ENCODE measurements at regions not wholly inside any gene's neighbourhood (a gene's known extent, or its start where the extent isn't known, plus 50 kb on each side); places are given as distances from the start of the nearest gene placed in this dataset.

GRCh38 chr9:103537426-103537825 is 542.3 kb downstream of the CYLC2 start:
- Histone ChIP-seq H3K9me3 (ENCODE audit: control insufficient read depth, low read length) (peaks cover 22% of the 10 kb centered on the region), H3K9ac (ENCODE audit: extremely low read depth, low read length, poor library complexity, severe bottlenecking) (no peak overlapping the region), H3K27me3 (ENCODE audit: control insufficient read depth, insufficient read depth, low read length, poor library complexity, severe bottlenecking) (no peaks in the 10 kb centered on the region), H3K4me3 (ENCODE audit: low read length) (no peak overlapping the region), H3K4me1 (ENCODE audit: control insufficient read depth, insufficient read depth, low read length) (no peaks in the 10 kb centered on the region), H3K36me3 (ENCODE audit: control insufficient read depth, insufficient read depth, low read length) (no peaks in the 10 kb centered on the region), H3K27ac (ENCODE audit: low read depth, low read length) (no peak overlapping the region)
- Mint-ChIP-seq H3K36me3 (ENCODE audit: low read depth) (no peaks in the 10 kb centered on the region), H3K4me3 (no peak overlapping the region), H3K4me1 (no peaks in the 10 kb centered on the region), H3K27ac (no peak overlapping the region), H3K27me3 (ENCODE audit: insufficient read depth) (no peaks in the 10 kb centered on the region), H3K9me3 (peaks cover 1% of the 10 kb centered on the region)
- TF ChIP-seq CTCF (conservative IDR thresholded peaks at IDR 0.05): no peak
- DNase-seq: no peak

DNA sequence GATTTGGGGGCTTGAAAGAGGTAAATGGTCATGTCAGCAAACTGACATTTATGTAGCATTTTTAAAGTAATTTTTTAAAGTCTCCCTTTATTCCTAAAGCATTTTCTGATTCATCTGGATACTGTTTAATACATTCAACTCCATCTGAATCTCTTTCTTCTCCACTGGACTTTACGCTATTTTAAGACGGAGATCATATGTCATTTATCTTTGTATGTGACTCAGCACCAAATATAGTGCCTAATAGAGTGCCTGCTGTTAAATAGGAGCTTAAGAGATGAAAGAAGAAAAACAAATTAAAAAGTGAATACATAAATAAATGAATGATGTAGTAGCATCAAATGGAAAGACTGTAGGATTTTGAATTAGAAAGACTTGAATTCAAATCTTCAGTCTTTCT is 548.8 kb upstream of the SMC2 start:
- no peak overlapping the region for H3K4me3 Mint-ChIP-seq
- TF ChIP-seq CTCF (conservative IDR thresholded peaks at IDR 0.05): no peak
- no peaks in the 10 kb centered on the region for H3K4me1 ChIP-seq (ENCODE audit: control insufficient read depth, insufficient read depth, low read length)

DNA sequence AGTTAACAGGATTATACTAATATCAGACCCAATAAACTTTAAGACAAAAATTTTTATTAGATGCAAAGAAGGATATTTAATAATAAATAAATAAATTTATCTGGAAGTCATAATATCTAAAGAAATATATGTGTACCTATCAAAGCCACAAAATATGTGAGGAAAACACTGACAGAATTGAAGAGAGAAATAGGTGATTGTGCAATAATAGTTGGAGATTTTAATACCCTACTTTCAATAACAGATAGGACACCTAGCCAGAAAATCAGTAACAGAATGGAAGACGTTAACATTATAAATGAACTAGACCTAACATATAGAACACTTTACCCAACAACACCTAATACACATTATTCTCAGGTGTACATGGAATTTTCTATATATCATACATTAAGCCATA is 541.4 kb upstream of the SMC2 start:
- Mint-ChIP-seq H3K36me3 (ENCODE audit: low read depth) (no peaks in the 10 kb centered on the region), H3K9me3 (no peaks in the 10 kb centered on the region), H3K4me1 (peaks cover 7% of the 10 kb centered on the region), H3K27ac (no peak overlapping the region), H3K27me3 (ENCODE audit: insufficient read depth) (no peaks in the 10 kb centered on the region), H3K4me3 (no peak overlapping the region)
- Histone ChIP-seq H3K27me3 (ENCODE audit: control insufficient read depth, insufficient read depth, low read length, poor library complexity, severe bottlenecking) (no peaks in the 10 kb centered on the region), H3K9ac (ENCODE audit: extremely low read depth, low read length, poor library complexity, severe bottlenecking) (no peak overlapping the region), H3K4me1 (ENCODE audit: control insufficient read depth, insufficient read depth, low read length) (no peaks in the 10 kb centered on the region), H3K36me3 (ENCODE audit: control insufficient read depth, insufficient read depth, low read length) (no peaks in the 10 kb centered on the region), H3K27ac (ENCODE audit: low read depth, low read length) (no peak overlapping the region), H3K4me3 (ENCODE audit: low read length) (no peak overlapping the region), H3K9me3 (ENCODE audit: control insufficient read depth, low read length) (peaks cover 26% of the 10 kb centered on the region)
- 67 to 71% methylated on average over 1 of the region's 1 CpG for WGBS, 2 experiments (ENCODE audit: insufficient coverage in 1 of 2, insufficient read length in 1 of 2)
- no peak for TF ChIP-seq CTCF (conservative IDR thresholded peaks at IDR 0.05)
- no peak for DNase-seq

More for the DNA sequence above, 548.8 kb upstream of the SMC2 start:
- Mint-ChIP-seq H3K4me1 (peaks cover 7% of the 10 kb centered on the region), H3K27me3 (ENCODE audit: insufficient read depth) (peaks cover 2% of the 10 kb centered on the region), H3K27ac (no peak overlapping the region), H3K36me3 (ENCODE audit: low read depth) (no peaks in the 10 kb centered on the region), H3K9me3 (no peaks in the 10 kb centered on the region)
- no peaks in the 10 kb centered on the region for H3K36me3 ChIP-seq (ENCODE audit: control insufficient read depth, insufficient read depth, low read length)
- peaks cover 45% of the 10 kb centered on the region for H3K9me3 ChIP-seq (ENCODE audit: control insufficient read depth, low read length)
- WGBS, 2 experiments (ENCODE audit: insufficient coverage in 1 of 2, insufficient read length in 1 of 2): 94 to 100% methylated on average over 2 of the region's 2 CpGs
- H3K4me3 ChIP-seq (ENCODE audit: low read length): no peak overlapping the region
- H3K9ac ChIP-seq (ENCODE audit: extremely low read depth, low read length, poor library complexity, severe bottlenecking): no peak overlapping the region
- H3K27ac ChIP-seq (ENCODE audit: low read depth, low read length): no peak overlapping the region
- no peaks in the 10 kb centered on the region for H3K27me3 ChIP-seq (ENCODE audit: control insufficient read depth, insufficient read depth, low read length, poor library complexity, severe bottlenecking)
- no peak for DNase-seq

Data from endodermal cell (in vitro differentiated cells).